Femur (tissue), 1 donor: ENCODE measurements at regions not wholly inside any gene's neighbourhood (a gene's known extent, or its start where the extent isn't known, plus 50 kb on each side); places are given as distances from the start of the nearest gene placed in this dataset.

Experiments
- DNase-seq: peaks from one replicate; pipeline ENCODE4 v3.0.0-alpha.2; 2017

GRCh38 chr7:22622116-22622785, 104.7 kb upstream of the IL6 start:
- DNase-seq, result no peak

GRCh38 chr7:22618528-22618927, 108.5 kb upstream of the IL6 start:
- DNase-seq, result no peak

- DNase-seq, result no peak
Observed at GRCh38 chr7:22617166-22617565, 109.8 kb upstream of the IL6 start.

GRCh38 chr7:22613496-22613895, 113.5 kb upstream of the IL6 start:
- no peak for DNase-seq

- no peak for DNase-seq
Observed at GRCh38 chr7:22612776-22613175, 112.8 kb upstream of the STEAP1B start.

GRCh38 chr7:22611758-22612079, 111.7 kb upstream of the STEAP1B start:
- no peak for DNase-seq

- DNase-seq, result no peak
Observed at GRCh38 chr7:22610951-22611757, 111.2 kb upstream of the STEAP1B start.

- no peak for DNase-seq
Observed at GRCh38 chr7:22610263-22610662, 110.3 kb upstream of the STEAP1B start.

GRCh38 chr7:22607180-22607579, 107.2 kb upstream of the STEAP1B start:
- no peak for DNase-seq

- DNase-seq, result no peak
Observed at GRCh38 chr7:22604246-22604645, 104.3 kb upstream of the STEAP1B start.

- DNase-seq, result peak; percentile 51
Observed at GRCh38 chr7:22601812-22602565, 102.0 kb upstream of the STEAP1B start.

- no peak for DNase-seq
Observed at GRCh38 chr7:22601408-22601807, 101.4 kb upstream of the STEAP1B start.

GRCh38 chr7:22601003-22601402, 101.0 kb upstream of the STEAP1B start:
- no peak for DNase-seq

GRCh38 chr7:22598318-22598920, 98.4 kb upstream of the STEAP1B start:
- DNase-seq, result no peak

GRCh38 chr7:22597844-22598243, 97.9 kb upstream of the STEAP1B start:
- DNase-seq, result no peak

- no peak for DNase-seq
Observed at GRCh38 chr7:22596763-22597400, 96.9 kb upstream of the STEAP1B start.

GRCh38 chr7:22594020-22594419, 94.0 kb upstream of the STEAP1B start:
- no peak for DNase-seq

- no peak for DNase-seq
Observed at GRCh38 chr7:22591271-22591670, 91.3 kb upstream of the STEAP1B start.

GRCh38 chr7:22589641-22590201, 89.7 kb upstream of the STEAP1B start:
- DNase-seq, result peak; percentile 84

- no peak for DNase-seq
Observed at GRCh38 chr7:22588351-22588750, 88.4 kb upstream of the STEAP1B start.

- no peak for DNase-seq
Observed at GRCh38 chr7:22587322-22587721, 87.3 kb upstream of the STEAP1B start.

GRCh38 chr7:22586786-22587140, 86.8 kb upstream of the STEAP1B start:
- no peak for DNase-seq
